ENCODE measurements at regions not wholly inside any gene's neighbourhood (a gene's known extent, or its start where the extent isn't known, plus 50 kb on each side); places are given as distances from the start of the nearest gene placed in this dataset.

DNA sequence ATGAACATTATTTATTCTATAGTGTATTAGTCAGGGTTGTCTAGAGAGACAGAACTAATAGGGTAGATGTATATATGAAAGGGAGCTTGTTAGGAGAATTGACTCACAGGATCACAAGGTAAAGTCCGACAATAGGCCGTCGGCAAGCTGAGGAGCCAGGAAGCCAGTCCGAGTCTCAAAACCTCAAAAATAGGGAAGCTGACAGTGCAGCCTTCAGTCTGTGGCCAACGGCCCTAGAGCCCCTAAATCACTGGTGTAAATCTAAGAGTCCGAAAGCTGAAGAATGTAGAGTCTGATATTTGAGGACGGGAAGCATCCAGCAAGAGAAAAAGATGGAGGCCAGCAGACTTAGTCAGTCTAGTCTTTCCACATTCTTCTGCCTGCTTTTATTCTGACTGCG is 912.2 kb downstream of the FLRT2 start:
- TF ChIP-seq HNRNPUL1 (IDR thresholded peaks at IDR 0.05; ENCODE audit: low read depth, low read length): no peak
- no peak for TF ChIP-seq ZNF260 (CRISPR knock-in tag; IDR thresholded peaks at IDR 0.05; ENCODE audit: borderline replicate concordance, low read depth)
- no peak for TF ChIP-seq AGO2 (optimal IDR thresholded peaks at IDR 0.05; ENCODE audit: low read depth, low read length)
- 11% methylated on average over 8 of the region's 8 CpGs for WGBS (ENCODE audit: low lambda C conversion rate)
- ChIA-PET CTCF (ENCODE audit: low intra/inter-chr PET ratio, low total read pairs) (no interaction called here), POLR2A (no interaction called here)
- no peaks in the 10 kb centered on the region for H3K79me2 ChIP-seq (ENCODE audit: insufficient read depth, low read length)
- FAIRE-seq (no peak), DNase-seq (ENCODE audit: low spot score) (no peak), ATAC-seq (no peak)
- H2AFZ ChIP-seq (ENCODE audit: low read length): no peak overlapping the region
- H3K4me3 ChIP-seq (replicated peaks in 1 of 3; ENCODE audit: insufficient read depth in 1 of 3, low read depth in 2 of 3, low read length in 3 of 3): no peak overlapping the region
- no peak overlapping the region for H3K4me2 ChIP-seq (ENCODE audit: low read depth, low read length)
- H3K4me1 ChIP-seq (ENCODE audit: insufficient read depth, low read length): no peaks in the 10 kb centered on the region
- H4K20me1 ChIP-seq (ENCODE audit: insufficient read depth, low read length): no peaks in the 10 kb centered on the region
- no TSS peak for BruUV-seq (replicated peaks)
- H3K27me3 ChIP-seq (ENCODE audit: control insufficient read depth in 1 of 2, insufficient read depth in 2 of 2, low read length in 2 of 2): no peaks in the 10 kb centered on the region
- no peak overlapping the region for H3K27ac ChIP-seq (ENCODE audit: extremely low read length, insufficient read depth, low read length)
- intact Hi-C loops (cut with micrococcal nuclease; ENCODE audit: unreplicated experiment) (no loop called here), in situ Hi-C loops (cut with HindIII; ENCODE audit: extremely low pct_ligation_motif_present, low pct_unique_long_range_greater_than_20kb) (no loop called here)
- H3K36me3 ChIP-seq (replicated peaks in 1 of 2; ENCODE audit: control insufficient read depth in 1 of 2, insufficient read depth in 2 of 2, low read length in 2 of 2): no peaks in the 10 kb centered on the region
- no peaks in the 10 kb centered on the region for H3K9me3 ChIP-seq (ENCODE audit: low read length)
- no peak overlapping the region for H3K9ac ChIP-seq (ENCODE audit: insufficient read depth, low read depth, low read length)

DNA sequence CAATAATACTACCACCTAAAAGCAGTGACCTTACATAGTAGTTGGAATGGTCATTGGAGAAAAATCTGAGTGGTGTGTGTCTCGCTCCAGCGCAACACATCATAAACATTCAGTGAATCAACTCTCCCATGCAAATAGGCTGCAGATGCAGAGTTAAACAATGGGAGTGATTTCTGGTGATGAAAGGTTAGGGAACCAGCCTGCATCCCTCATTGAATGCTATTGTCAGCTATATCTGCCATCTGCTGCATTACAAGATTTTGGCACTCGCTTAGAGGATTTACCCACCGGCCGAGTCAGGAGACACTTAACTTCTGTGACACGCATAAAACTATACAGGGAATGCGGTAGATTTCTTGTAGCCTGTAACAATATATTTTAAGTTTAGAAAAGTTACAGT is 900.9 kb downstream of the FLRT2 start:
- no TSS peak for BruUV-seq (replicated peaks)
- Histone ChIP-seq H3K4me3 (replicated peaks in 1 of 3; ENCODE audit: insufficient read depth in 1 of 3, low read depth in 2 of 3, low read length in 3 of 3) (no peak overlapping the region), H3K9ac (ENCODE audit: insufficient read depth, low read depth, low read length) (no peak overlapping the region), H3K27me3 (ENCODE audit: control insufficient read depth in 1 of 2, insufficient read depth in 2 of 2, low read length in 2 of 2) (no peaks in the 10 kb centered on the region), H4K20me1 (ENCODE audit: insufficient read depth, low read length) (no peaks in the 10 kb centered on the region), H3K36me3 (replicated peaks in 1 of 2; ENCODE audit: control insufficient read depth in 1 of 2, insufficient read depth in 2 of 2, low read length in 2 of 2) (no peaks in the 10 kb centered on the region), H3K27ac (ENCODE audit: extremely low read length, insufficient read depth, low read length) (no peak overlapping the region), H3K79me2 (ENCODE audit: insufficient read depth, low read length) (no peaks in the 10 kb centered on the region), H2AFZ (ENCODE audit: low read length) (no peak overlapping the region), H3K4me1 (ENCODE audit: insufficient read depth, low read length) (no peaks in the 10 kb centered on the region), H3K9me3 (ENCODE audit: low read length) (no peaks in the 10 kb centered on the region), H3K4me2 (ENCODE audit: low read depth, low read length) (no peak overlapping the region)
- FAIRE-seq: no peak
- in situ Hi-C loops (cut with HindIII; ENCODE audit: extremely low pct_ligation_motif_present, low pct_unique_long_range_greater_than_20kb): no loop called here
- intact Hi-C loops (cut with micrococcal nuclease; ENCODE audit: unreplicated experiment): no loop called here
- ChIA-PET CTCF (ENCODE audit: low intra/inter-chr PET ratio, low total read pairs) (no interaction called here), POLR2A (no interaction called here)
- no peak for DNase-seq (ENCODE audit: low spot score)
- 37% methylated on average over 6 of the region's 7 CpGs for WGBS (ENCODE audit: low lambda C conversion rate)
- ATAC-seq: no peak
- TF ChIP-seq, protein P1, sequence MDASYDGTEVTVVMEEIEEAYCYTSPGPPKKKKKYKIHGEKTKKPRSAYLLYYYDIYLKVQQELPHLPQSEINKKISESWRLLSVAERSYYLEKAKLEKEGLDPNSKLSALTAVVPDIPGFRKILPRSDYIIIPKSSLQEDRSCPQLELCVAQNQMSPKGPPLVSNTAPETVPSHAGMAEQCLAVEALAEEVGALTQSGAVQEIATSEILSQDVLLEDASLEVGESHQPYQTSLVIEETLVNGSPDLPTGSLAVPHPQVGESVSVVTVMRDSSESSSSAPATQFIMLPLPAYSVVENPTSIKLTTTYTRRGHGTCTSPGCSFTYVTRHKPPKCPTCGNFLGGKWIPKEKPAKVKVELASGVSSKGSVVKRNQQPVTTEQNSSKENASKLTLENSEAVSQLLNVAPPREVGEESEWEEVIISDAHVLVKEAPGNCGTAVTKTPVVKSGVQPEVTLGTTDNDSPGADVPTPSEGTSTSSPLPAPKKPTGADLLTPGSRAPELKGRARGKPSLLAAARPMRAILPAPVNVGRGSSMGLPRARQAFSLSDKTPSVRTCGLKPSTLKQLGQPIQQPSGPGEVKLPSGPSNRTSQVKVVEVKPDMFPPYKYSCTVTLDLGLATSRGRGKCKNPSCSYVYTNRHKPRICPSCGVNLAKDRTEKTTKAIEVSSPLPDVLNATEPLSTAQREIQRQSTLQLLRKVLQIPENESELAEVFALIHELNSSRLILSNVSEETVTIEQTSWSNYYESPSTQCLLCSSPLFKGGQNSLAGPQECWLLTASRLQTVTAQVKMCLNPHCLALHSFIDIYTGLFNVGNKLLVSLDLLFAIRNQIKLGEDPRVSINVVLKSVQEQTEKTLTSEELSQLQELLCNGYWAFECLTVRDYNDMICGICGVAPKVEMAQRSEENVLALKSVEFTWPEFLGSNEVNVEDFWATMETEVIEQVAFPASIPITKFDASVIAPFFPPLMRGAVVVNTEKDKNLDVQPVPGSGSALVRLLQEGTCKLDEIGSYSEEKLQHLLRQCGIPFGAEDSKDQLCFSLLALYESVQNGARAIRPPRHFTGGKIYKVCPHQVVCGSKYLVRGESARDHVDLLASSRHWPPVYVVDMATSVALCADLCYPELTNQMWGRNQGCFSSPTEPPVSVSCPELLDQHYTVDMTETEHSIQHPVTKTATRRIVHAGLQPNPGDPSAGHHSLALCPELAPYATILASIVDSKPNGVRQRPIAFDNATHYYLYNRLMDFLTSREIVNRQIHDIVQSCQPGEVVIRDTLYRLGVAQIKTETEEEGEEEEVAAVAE (CRISPR knock-in tag; IDR thresholded peaks at IDR 0.05; ENCODE audit: borderline replicate concordance): no peak
- TF ChIP-seq POGZ (CRISPR knock-in tag; IDR thresholded peaks at IDR 0.05) (no peak), EED (CRISPR knock-in tag; IDR thresholded peaks at IDR 0.05) (no peak), CC2D1A (CRISPR knock-in tag; IDR thresholded peaks at IDR 0.05) (no peak)
- TF ChIP-seq, protein P2, sequence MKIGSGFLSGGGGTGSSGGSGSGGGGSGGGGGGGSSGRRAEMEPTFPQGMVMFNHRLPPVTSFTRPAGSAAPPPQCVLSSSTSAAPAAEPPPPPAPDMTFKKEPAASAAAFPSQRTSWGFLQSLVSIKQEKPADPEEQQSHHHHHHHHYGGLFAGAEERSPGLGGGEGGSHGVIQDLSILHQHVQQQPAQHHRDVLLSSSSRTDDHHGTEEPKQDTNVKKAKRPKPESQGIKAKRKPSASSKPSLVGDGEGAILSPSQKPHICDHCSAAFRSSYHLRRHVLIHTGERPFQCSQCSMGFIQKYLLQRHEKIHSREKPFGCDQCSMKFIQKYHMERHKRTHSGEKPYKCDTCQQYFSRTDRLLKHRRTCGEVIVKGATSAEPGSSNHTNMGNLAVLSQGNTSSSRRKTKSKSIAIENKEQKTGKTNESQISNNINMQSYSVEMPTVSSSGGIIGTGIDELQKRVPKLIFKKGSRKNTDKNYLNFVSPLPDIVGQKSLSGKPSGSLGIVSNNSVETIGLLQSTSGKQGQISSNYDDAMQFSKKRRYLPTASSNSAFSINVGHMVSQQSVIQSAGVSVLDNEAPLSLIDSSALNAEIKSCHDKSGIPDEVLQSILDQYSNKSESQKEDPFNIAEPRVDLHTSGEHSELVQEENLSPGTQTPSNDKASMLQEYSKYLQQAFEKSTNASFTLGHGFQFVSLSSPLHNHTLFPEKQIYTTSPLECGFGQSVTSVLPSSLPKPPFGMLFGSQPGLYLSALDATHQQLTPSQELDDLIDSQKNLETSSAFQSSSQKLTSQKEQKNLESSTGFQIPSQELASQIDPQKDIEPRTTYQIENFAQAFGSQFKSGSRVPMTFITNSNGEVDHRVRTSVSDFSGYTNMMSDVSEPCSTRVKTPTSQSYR (CRISPR knock-in tag; IDR thresholded peaks at IDR 0.05; ENCODE audit: borderline replicate concordance): no peak
